Endothelial cell of umbilical vein (primary cell): ENCODE measurements at regions not wholly inside any gene's neighbourhood (a gene's known extent, or its start where the extent isn't known, plus 50 kb on each side); places are given as distances from the start of the nearest gene placed in this dataset.

Experiments used
- BruUV-seq: library from RNA; stranded (reverse); fragments of 400-500 nt; replicated peaks from 2 replicates; lab custom pipeline; 2021; lab: Mats Ljungman, UMichigan
- CTCF ChIA-PET: fragments of 300-600, 350-600 bp; sonication (Branson Sonifier 250); formaldehyde crosslinking; loops from one replicate; lab custom pipeline; 2021; ENCODE audit warnings: antibody characterized with exemption, inconsistent platforms; lab: Charles Lee
- POLR2A ChIA-PET: fragments of 300-600, 350-600 bp; sonication (Branson Sonifier 250); formaldehyde crosslinking; loops from one replicate; lab custom pipeline; 2021; ENCODE audit warnings: antibody characterized with exemption, inconsistent platforms; lab: Charles Lee
- DNase-seq: peaks from one replicate; pipeline ENCODE4 v3.0.0-alpha.2; 2011; ENCODE audit warnings: low read depth, low spot score
- FAIRE-seq: peaks from 2 replicates; lab custom pipeline; 2011; peaks lifted over from hg19 to GRCh38; lab: Jason Lieb, UNC
- H2AFZ ChIP-seq: 2 replicates; pipeline ENCODE4 v1.6.0; 2012; ENCODE audit warnings: low read depth, low read length, control low read depth, inconsistent platforms
- H3K27ac ChIP-seq: 2 replicates; pipeline ENCODE4 v1.5.1; 2011; ENCODE audit warnings: low read depth, mild to moderate bottlenecking, control low read depth, low read length, moderate library complexity; ENCODE audit not compliant: insufficient read depth
- H3K27me3 ChIP-seq, 2 experiments: 2 replicates each; pipeline versions ENCODE4 v1.6.0 to v1.6.1; 2011; ENCODE audit warnings: low read length in 2 of 2, mixed read lengths in 1 of 2; ENCODE audit not compliant: control insufficient read depth in 2 of 2, insufficient read depth in 2 of 2
- H3K36me3 ChIP-seq, 2 experiments: 2 replicates in 1 of 2; 3 replicates in 1 of 2; pipeline ENCODE4 v1.5.1; 2011; ENCODE audit warnings: low read length in 2 of 2, mild to moderate bottlenecking in 1 of 2, moderate library complexity in 1 of 2; ENCODE audit not compliant: control insufficient read depth in 2 of 2, insufficient read depth in 2 of 2; ENCODE audit errors: extremely low read depth in 1 of 2
- H3K4me1 ChIP-seq: 3 replicates; pipeline ENCODE4 v1.5.1; 2011; ENCODE audit warnings: mild to moderate bottlenecking, low read length; ENCODE audit not compliant: control insufficient read depth, insufficient read depth; ENCODE audit errors: extremely low read depth
- H3K4me2 ChIP-seq: 2 replicates; pipeline ENCODE4 v1.6.1; 2011; ENCODE audit warnings: low read length, control low read depth, mixed read lengths; ENCODE audit not compliant: insufficient read depth
- H3K4me3 ChIP-seq, 3 experiments: fragments of 200-600 bp in 1 of 3; sonication (generic), shearing (Covaris generic) in 1 of 3; replicated peaks in 1 of 3; 2 replicates each; pipeline ENCODE4 v1.5.1; 2011 to 2016; ENCODE audit warnings: control low read depth in 3 of 3, low read length in 3 of 3, mild to moderate bottlenecking in 2 of 3, inconsistent platforms in 1 of 3, low read depth in 1 of 3, moderate library complexity in 1 of 3; ENCODE audit not compliant: insufficient read depth in 1 of 3
- H3K79me2 ChIP-seq: 2 replicates; pipeline ENCODE4 v1.6.0; 2012; ENCODE audit warnings: low read length, inconsistent platforms; ENCODE audit not compliant: control insufficient read depth, insufficient read depth
- H3K9ac ChIP-seq: replicated peaks from 2 replicates; pipeline ENCODE3; 2011; ENCODE audit warnings: low read length, control low read depth; ENCODE audit not compliant: insufficient read depth; ENCODE audit errors: extremely low read depth
- H3K9me1 ChIP-seq: replicated peaks from 3 replicates; pipeline ENCODE4 v1.6.0; 2011; ENCODE audit warnings: mild to moderate bottlenecking, low read length; ENCODE audit not compliant: control insufficient read depth, insufficient read depth; ENCODE audit errors: extremely low read depth
- H3K9me3 ChIP-seq: replicated peaks from 2 replicates; pipeline ENCODE4 v1.5.1; 2012; ENCODE audit warnings: low read length, inconsistent platforms; ENCODE audit not compliant: control insufficient read depth, insufficient read depth
- H4K20me1 ChIP-seq: replicated peaks from 2 replicates; pipeline ENCODE3; 2011; ENCODE audit warnings: mild to moderate bottlenecking, low read length; ENCODE audit not compliant: control insufficient read depth, insufficient read depth; ENCODE audit errors: extremely low read depth
- EZH2 ChIP-seq: IDR thresholded peaks from 2 replicates; pipeline ENCODE4 v1.6.1; 2012; ENCODE audit warnings: borderline replicate concordance, low read depth, mild to moderate bottlenecking, moderate library complexity, low read length, inconsistent platforms; ENCODE audit not compliant: severe bottlenecking
- FOS ChIP-seq: IDR thresholded peaks from 2 replicates; pipeline ENCODE4 v1.6.1; 2011; ENCODE audit warnings: mild to moderate bottlenecking, low read length, moderate library complexity, borderline replicate concordance; ENCODE audit not compliant: insufficient read depth
- GATA2 ChIP-seq: IDR thresholded peaks from 2 replicates; pipeline ENCODE4 v1.7.0; 2011; ENCODE audit warnings: low read depth, mild to moderate bottlenecking, moderate library complexity, mixed read lengths, low read length; ENCODE audit not compliant: insufficient read length, insufficient read depth
- JUN ChIP-seq: IDR thresholded peaks from 2 replicates; pipeline ENCODE4 v1.6.1; 2011; ENCODE audit warnings: borderline replicate concordance, low read depth; ENCODE audit not compliant: insufficient read length, insufficient read depth
- MYC ChIP-seq: IDR thresholded peaks from one replicate; pipeline ENCODE4 v1.6.1; 2011; ENCODE audit warnings: mild to moderate bottlenecking, low read depth, low read length
- POLR2A ChIP-seq: IDR thresholded peaks from 2 replicates; pipeline ENCODE4 v1.6.1; 2012; ENCODE audit warnings: low read depth, mild to moderate bottlenecking, control low read depth, low read length
- POLR2AphosphoS5 ChIP-seq: IDR thresholded peaks from 2 replicates; pipeline ENCODE4 v1.6.1; 2012; ENCODE audit warnings: low read depth, mild to moderate bottlenecking, control low read depth, low read length, moderate library complexity; ENCODE audit not compliant: insufficient read depth
- dilution Hi-C: fragments of 300-500 bp; cut with MboI; formaldehyde crosslinking; loops from one replicate; pipeline ENCODE4 v1.15.0; 2019; ENCODE audit warnings: low sequenced_read_pairs; ENCODE audit not compliant: extremely low pct_ligation_motif_present
- intact Hi-C: fragments of 100-400 bp; cut with micrococcal nuclease; formaldehyde crosslinking; loops from one replicate; pipeline ENCODE4 v1.10.0; 2022
- TF ChIP-seq, protein P1 (sequence below), 2 donors: IDR thresholded peaks; 1 replicate in 1 of 2; 2 replicates in 1 of 2; pipeline ENCODE4 v1.5.1; 2011; ENCODE audit warnings: low read length in 2 of 2, mild to moderate bottlenecking in 2 of 2, moderate library complexity in 2 of 2, control low read depth in 1 of 2, inconsistent platforms in 1 of 2, low read depth in 1 of 2; ENCODE audit not compliant: insufficient read depth in 1 of 2; ENCODE audit errors: extremely low read depth in 1 of 2
- TF ChIP-seq, protein P2 (sequence below): IDR thresholded peaks from 2 replicates; pipeline ENCODE4 v1.6.1; 2011; ENCODE audit not compliant: insufficient read depth, insufficient read length

- Histone ChIP-seq H3K4me2 (no peak overlapping the region), H3K9ac (no peak overlapping the region), H4K20me1 (no peaks in the 10 kb centered on the region), H3K9me1 (no peaks in the 10 kb centered on the region), H3K36me3 (no peaks in the 10 kb centered on the region), H3K9me3 (no peaks in the 10 kb centered on the region), H2AFZ (no peak overlapping the region), H3K4me1 (peaks cover 25% of the 10 kb centered on the region), H3K27ac (no peak overlapping the region), H3K27me3 (no peaks in the 10 kb centered on the region), H3K4me3 (no peak overlapping the region), H3K79me2 (no peaks in the 10 kb centered on the region)
- no peak for DNase-seq
- FAIRE-seq: no peak
- TF ChIP-seq FOS: no peak
- TF ChIP-seq POLR2AphosphoS5: no peak
- no peak for TF ChIP-seq EZH2
- TF ChIP-seq MYC: no peak
- no peak for TF ChIP-seq POLR2A
- TF ChIP-seq, protein P1, sequence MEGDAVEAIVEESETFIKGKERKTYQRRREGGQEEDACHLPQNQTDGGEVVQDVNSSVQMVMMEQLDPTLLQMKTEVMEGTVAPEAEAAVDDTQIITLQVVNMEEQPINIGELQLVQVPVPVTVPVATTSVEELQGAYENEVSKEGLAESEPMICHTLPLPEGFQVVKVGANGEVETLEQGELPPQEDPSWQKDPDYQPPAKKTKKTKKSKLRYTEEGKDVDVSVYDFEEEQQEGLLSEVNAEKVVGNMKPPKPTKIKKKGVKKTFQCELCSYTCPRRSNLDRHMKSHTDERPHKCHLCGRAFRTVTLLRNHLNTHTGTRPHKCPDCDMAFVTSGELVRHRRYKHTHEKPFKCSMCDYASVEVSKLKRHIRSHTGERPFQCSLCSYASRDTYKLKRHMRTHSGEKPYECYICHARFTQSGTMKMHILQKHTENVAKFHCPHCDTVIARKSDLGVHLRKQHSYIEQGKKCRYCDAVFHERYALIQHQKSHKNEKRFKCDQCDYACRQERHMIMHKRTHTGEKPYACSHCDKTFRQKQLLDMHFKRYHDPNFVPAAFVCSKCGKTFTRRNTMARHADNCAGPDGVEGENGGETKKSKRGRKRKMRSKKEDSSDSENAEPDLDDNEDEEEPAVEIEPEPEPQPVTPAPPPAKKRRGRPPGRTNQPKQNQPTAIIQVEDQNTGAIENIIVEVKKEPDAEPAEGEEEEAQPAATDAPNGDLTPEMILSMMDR (IDR thresholded peaks at IDR 0.05; ENCODE audit: extremely low read depth in 1 of 2, insufficient read depth in 1 of 2, low read depth in 1 of 2, low read length in 2 of 2): no peak
- TF ChIP-seq JUN: no peak
- TF ChIP-seq, protein P2, sequence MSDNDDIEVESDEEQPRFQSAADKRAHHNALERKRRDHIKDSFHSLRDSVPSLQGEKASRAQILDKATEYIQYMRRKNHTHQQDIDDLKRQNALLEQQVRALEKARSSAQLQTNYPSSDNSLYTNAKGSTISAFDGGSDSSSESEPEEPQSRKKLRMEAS: no peak
- no peak for TF ChIP-seq GATA2
- ChIA-PET CTCF (no interaction called here), POLR2A (no interaction called here)
- dilution Hi-C loops: no loop called here
- intact Hi-C loops: no loop called here
- BruUV-seq: no TSS peak
These were observed 377.0 kb downstream of the DDX10 start for GRCh38 chr11:109041876-109042275.
